ENCODE measurements at regions not wholly inside any gene's neighbourhood (a gene's known extent, or its start where the extent isn't known, plus 50 kb on each side); places are given as distances from the start of the nearest gene placed in this dataset.

DNA sequence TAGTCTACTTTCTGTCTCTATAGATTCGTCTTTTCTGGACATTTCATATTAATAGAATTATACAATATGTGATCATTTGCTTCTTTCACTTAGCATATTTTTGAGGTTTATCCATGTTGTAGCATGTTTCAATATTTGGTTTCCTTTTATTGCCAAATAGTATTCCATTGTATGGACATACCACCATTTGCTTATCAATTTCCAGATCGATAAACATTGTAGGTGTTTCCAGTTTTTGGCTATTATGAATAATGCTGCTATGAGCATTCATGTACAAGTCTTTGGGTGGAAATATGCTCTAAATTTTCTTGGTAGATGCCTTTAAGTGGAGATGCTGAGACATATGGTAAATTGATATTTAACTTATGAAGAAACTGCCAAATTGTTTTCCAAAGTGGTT is 114.1 kb downstream of the RND3 start:
- Histone ChIP-seq H3K9me3 (replicated peaks; ENCODE audit: control insufficient read depth, low read depth, low read length) (no peaks in the 10 kb centered on the region), H3K27ac (ENCODE audit: low read length) (no peak overlapping the region), H3K36me3 (ENCODE audit: control insufficient read depth, insufficient read depth, low read length) (no peaks in the 10 kb centered on the region), H3K27me3 (ENCODE audit: control insufficient read depth, insufficient read depth, low read length) (no peaks in the 10 kb centered on the region), H3K4me1 (ENCODE audit: control insufficient read depth, insufficient read depth, low read length) (peaks cover 4% of the 10 kb centered on the region), H3K4me3 (ENCODE audit: low read length) (no peak overlapping the region)
- no peak for DNase-seq
- no CpG with 5 or more reads among the region's 2 CpGs for WGBS (ENCODE audit: insufficient coverage)

DNA sequence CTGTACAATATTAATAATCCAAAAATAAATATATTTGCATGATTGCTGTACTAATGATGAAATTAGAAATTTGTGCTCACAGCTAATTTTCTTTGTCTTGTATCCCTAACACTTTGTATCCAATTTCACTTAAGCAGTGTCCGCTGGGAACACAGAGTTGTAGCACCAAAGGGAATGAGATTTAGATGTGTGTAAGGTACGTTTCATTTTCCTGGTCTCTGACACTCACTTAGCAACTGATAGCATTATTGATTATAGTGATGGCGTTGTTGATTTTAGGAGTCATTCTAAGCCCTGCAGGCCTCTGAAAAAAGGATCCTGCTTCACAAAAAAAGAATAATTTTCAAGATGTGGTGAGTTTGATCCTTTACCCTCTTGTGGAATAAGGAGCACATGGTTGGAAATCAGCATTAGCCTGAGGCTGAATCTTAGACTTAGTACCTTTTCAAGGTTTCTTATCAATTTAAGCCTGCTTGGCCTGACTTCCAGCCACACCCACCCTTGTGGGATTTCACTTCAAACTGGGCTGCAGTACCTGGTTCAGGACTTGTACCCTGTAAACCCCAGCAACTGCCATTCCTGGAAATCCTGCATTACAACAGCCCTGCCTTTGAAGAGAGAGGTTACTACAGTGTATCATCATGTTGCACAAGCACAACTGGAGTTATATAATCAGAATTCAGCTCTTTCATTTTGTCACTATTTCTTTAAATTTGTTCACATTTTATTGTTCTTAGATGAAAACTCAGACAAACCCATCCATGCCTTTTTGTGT is 116.2 kb downstream of the RND3 start:
- no peaks in the 10 kb centered on the region for H3K9me3 ChIP-seq (replicated peaks; ENCODE audit: control insufficient read depth, low read depth, low read length)
- no peaks in the 10 kb centered on the region for H3K4me1 ChIP-seq (ENCODE audit: control insufficient read depth, insufficient read depth, low read length)
- no peak overlapping the region for H3K27ac ChIP-seq (ENCODE audit: low read length)
- H3K36me3 ChIP-seq (ENCODE audit: control insufficient read depth, insufficient read depth, low read length): no peaks in the 10 kb centered on the region
- H3K4me3 ChIP-seq (ENCODE audit: low read length): no peak overlapping the region
- no peak for DNase-seq
- no peaks in the 10 kb centered on the region for H3K27me3 ChIP-seq (ENCODE audit: control insufficient read depth, insufficient read depth, low read length)
- WGBS (ENCODE audit: insufficient coverage): no CpG with 5 or more reads among the region's 3 CpGs

DNA sequence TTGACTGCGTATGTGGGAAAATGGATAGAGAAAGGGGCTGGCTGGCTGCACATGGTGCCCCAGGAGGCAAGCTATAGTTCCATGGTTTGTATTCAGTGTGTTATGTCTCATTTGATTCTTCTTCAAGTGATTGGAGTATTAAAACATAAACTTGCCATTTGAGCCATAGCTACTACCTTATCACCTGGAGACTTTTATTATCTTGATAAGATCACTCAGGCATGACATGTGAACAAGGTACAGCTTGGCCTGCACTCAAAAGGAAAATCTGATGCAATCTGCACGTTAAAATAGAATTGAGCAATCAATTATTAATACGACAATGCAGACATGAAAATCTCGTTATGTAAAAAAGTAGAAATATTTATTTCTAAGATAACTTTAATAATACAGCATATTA is 116.9 kb downstream of the RND3 start:
- H3K4me1 ChIP-seq (ENCODE audit: control insufficient read depth, insufficient read depth, low read length): no peaks in the 10 kb centered on the region
- no peak overlapping the region for H3K27ac ChIP-seq (ENCODE audit: low read length)
- WGBS (ENCODE audit: insufficient coverage): no CpG with 5 or more reads among the region's 4 CpGs
- H3K27me3 ChIP-seq (ENCODE audit: control insufficient read depth, insufficient read depth, low read length): no peaks in the 10 kb centered on the region
- DNase-seq: no peak
- H3K4me3 ChIP-seq (ENCODE audit: low read length): no peak overlapping the region
- no peaks in the 10 kb centered on the region for H3K9me3 ChIP-seq (replicated peaks; ENCODE audit: control insufficient read depth, low read depth, low read length)
- no peaks in the 10 kb centered on the region for H3K36me3 ChIP-seq (ENCODE audit: control insufficient read depth, insufficient read depth, low read length)

DNA sequence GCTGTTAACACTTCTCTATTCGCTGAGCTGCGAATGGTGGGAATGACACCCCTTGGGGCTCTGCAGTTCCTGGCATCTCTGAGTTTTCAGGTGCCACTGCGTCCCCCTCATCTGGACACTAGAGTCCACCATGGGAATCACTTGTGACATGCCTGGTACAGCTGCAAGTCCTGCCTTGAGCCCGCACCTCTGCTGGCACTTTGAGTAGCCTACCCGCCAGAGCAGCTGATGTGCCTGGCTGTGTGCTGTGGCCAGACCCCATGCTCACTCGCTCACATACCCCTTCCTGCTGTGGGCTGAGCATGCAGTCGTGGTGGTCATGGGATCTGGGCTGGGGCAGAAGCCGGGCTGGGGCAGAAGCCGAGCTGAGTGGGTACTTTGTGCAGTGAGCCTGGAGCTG is 117.6 kb downstream of the RND3 start:
- no peak for DNase-seq
- Histone ChIP-seq H3K4me1 (ENCODE audit: control insufficient read depth, insufficient read depth, low read length) (no peaks in the 10 kb centered on the region), H3K9me3 (replicated peaks; ENCODE audit: control insufficient read depth, low read depth, low read length) (no peaks in the 10 kb centered on the region), H3K27ac (ENCODE audit: low read length) (no peak overlapping the region), H3K36me3 (ENCODE audit: control insufficient read depth, insufficient read depth, low read length) (no peaks in the 10 kb centered on the region), H3K4me3 (ENCODE audit: low read length) (no peak overlapping the region), H3K27me3 (ENCODE audit: control insufficient read depth, insufficient read depth, low read length) (no peaks in the 10 kb centered on the region)
- WGBS (ENCODE audit: insufficient coverage): 97% methylated on average over 5 of the region's 9 CpGs

DNA sequence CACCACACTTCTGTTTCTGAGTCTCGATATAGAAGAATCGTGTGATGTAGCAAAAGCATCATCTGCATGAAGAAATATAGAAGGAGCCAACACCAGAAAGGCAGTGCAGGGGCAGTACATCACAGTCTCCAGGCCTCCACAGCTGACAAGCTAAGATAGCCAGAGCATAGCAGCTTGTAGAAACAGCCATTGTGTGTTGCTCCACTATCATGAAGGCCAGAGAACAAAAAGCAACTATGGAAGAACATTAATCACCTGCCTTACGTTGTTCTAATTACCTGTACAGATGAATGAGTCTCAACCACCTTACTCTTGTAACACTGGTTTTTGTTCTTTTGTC is 129.0 kb downstream of the RND3 start:
- DNase-seq: no peak
- H3K4me1 ChIP-seq (ENCODE audit: control insufficient read depth, insufficient read depth, low read length): no peaks in the 10 kb centered on the region
- H3K4me3 ChIP-seq (ENCODE audit: low read length): no peak overlapping the region
- H3K27ac ChIP-seq (ENCODE audit: low read length): no peak overlapping the region
- no peaks in the 10 kb centered on the region for H3K27me3 ChIP-seq (ENCODE audit: control insufficient read depth, insufficient read depth, low read length)
- 93% methylated on average over 3 of the region's 3 CpGs for WGBS (ENCODE audit: insufficient coverage)
- no peaks in the 10 kb centered on the region for H3K9me3 ChIP-seq (replicated peaks; ENCODE audit: control insufficient read depth, low read depth, low read length)
- H3K36me3 ChIP-seq (ENCODE audit: control insufficient read depth, insufficient read depth, low read length): no peaks in the 10 kb centered on the region

DNA sequence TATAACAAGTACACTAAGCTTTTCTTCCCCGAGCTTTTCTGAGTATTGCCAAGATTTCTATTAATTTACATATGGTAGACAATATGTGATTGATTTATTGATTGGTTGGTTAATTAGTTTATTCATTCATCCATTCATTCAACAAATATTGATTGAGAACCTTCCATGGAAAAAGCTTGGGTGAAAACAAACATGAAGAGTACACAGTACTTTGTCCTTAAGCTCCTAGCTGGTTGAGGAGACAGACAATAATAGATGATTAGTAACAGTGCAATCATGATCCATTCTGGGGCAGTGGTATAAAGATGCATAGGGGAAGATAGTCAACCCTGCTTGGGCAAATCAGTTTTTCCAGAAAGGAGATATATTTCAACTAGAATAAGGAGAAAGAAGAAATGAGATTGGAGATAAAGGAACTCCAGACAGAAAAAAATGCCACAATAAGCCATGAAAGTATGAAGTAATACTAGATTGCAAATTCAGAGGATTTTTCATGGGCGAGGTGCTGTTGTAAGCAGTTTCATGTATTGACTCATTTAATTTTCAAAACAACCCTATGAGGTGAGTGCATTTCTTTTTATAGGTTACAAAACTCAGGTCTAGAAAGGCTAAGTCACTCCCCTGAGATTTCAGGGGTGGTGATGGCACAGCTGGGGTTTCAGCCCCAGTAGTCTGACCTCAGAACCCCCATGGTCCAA is 129.5 kb downstream of the RND3 start:
- H3K4me1 ChIP-seq (ENCODE audit: control insufficient read depth, insufficient read depth, low read length): no peaks in the 10 kb centered on the region
- H3K36me3 ChIP-seq (ENCODE audit: control insufficient read depth, insufficient read depth, low read length): no peaks in the 10 kb centered on the region
- WGBS (ENCODE audit: insufficient coverage): no CpG with 5 or more reads among the region's 2 CpGs
- DNase-seq: no peak
- no peaks in the 10 kb centered on the region for H3K27me3 ChIP-seq (ENCODE audit: control insufficient read depth, insufficient read depth, low read length)
- H3K27ac ChIP-seq (ENCODE audit: low read length): no peak overlapping the region
- H3K4me3 ChIP-seq (ENCODE audit: low read length): no peak overlapping the region
- no peaks in the 10 kb centered on the region for H3K9me3 ChIP-seq (replicated peaks; ENCODE audit: control insufficient read depth, low read depth, low read length)

DNA sequence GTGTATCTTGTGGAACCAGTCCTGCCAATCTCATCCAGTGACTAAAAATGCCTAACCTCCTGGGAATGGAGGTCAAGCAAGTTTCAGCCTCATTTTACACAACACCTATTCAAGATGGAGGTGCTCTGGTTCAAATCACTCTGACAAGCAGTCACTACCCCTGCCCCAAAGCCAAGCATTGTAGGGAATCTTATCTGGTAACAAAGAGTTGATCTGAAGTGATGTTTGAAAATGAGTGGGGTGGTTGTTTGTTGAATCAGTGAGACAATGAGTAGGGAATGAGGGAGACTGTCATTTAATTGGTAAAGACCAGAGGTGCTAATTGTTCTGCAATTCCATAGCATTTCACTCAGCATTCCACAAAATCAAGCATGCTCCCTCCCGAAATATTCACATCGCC is 132.0 kb downstream of the RND3 start:
- no peaks in the 10 kb centered on the region for H3K27me3 ChIP-seq (ENCODE audit: control insufficient read depth, insufficient read depth, low read length)
- H3K36me3 ChIP-seq (ENCODE audit: control insufficient read depth, insufficient read depth, low read length): no peaks in the 10 kb centered on the region
- no peaks in the 10 kb centered on the region for H3K9me3 ChIP-seq (replicated peaks; ENCODE audit: control insufficient read depth, low read depth, low read length)
- 100% methylated on average over 2 of the region's 2 CpGs for WGBS (ENCODE audit: insufficient coverage)
- no peak overlapping the region for H3K27ac ChIP-seq (ENCODE audit: low read length)
- H3K4me3 ChIP-seq (ENCODE audit: low read length): no peak overlapping the region
- H3K4me1 ChIP-seq (ENCODE audit: control insufficient read depth, insufficient read depth, low read length): no peaks in the 10 kb centered on the region
- DNase-seq: no peak

DNA sequence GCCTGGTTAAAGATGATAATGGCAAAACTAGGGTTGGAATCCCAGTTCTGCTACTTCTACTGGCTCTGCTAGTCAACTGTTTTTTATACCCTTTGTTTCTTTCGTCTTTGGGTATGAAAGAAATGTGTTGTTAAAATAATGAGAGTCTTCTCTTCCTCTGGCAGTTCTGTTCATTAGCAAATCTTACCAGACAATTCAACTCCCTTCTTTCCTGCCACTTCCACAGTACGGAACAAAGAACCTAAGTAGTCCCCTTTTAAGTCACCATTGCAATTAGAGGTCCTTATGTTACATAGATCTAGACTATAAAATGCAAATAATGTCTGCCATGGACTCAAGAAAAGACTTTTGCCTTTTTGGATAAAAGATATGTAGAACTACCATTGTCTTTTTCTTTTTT is 134.1 kb downstream of the RND3 start:
- no CpG with 5 or more reads among the region's 2 CpGs for WGBS (ENCODE audit: insufficient coverage)

DNA sequence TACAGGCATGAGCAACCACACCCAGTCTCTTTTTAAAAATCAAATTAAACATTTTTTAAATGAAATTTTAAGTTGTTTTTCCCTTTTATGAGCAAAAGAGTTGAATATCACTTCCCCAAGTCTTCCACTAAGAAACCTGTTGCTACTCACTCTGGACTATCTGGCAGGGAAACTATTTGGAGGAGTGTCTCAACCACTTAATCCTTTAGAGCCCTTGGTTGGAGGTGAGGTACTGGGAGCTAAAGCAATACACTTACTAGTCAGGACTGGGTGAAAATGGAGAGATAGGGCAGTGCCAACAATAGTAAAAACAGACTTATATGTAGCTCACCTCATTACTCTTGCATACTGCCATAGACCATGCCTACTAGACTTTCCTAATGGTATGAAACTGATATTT is 135.5 kb downstream of the RND3 start:
- Histone ChIP-seq H3K27me3 (ENCODE audit: control insufficient read depth, insufficient read depth, low read length) (no peaks in the 10 kb centered on the region), H3K4me1 (ENCODE audit: control insufficient read depth, insufficient read depth, low read length) (no peaks in the 10 kb centered on the region), H3K27ac (ENCODE audit: low read length) (no peak overlapping the region), H3K4me3 (ENCODE audit: low read length) (no peak overlapping the region), H3K9me3 (replicated peaks; ENCODE audit: control insufficient read depth, low read depth, low read length) (no peaks in the 10 kb centered on the region), H3K36me3 (ENCODE audit: control insufficient read depth, insufficient read depth, low read length) (no peaks in the 10 kb centered on the region)
- peak; percentile 69 for DNase-seq

More for the DNA sequence above, 134.1 kb downstream of the RND3 start:
- Histone ChIP-seq H3K27ac (ENCODE audit: low read length) (no peak overlapping the region), H3K9me3 (replicated peaks; ENCODE audit: control insufficient read depth, low read depth, low read length) (no peaks in the 10 kb centered on the region), H3K36me3 (ENCODE audit: control insufficient read depth, insufficient read depth, low read length) (no peaks in the 10 kb centered on the region), H3K27me3 (ENCODE audit: control insufficient read depth, insufficient read depth, low read length) (no peaks in the 10 kb centered on the region), H3K4me1 (ENCODE audit: control insufficient read depth, insufficient read depth, low read length) (no peaks in the 10 kb centered on the region), H3K4me3 (ENCODE audit: low read length) (no peak overlapping the region)
- no peak for DNase-seq

DNA sequence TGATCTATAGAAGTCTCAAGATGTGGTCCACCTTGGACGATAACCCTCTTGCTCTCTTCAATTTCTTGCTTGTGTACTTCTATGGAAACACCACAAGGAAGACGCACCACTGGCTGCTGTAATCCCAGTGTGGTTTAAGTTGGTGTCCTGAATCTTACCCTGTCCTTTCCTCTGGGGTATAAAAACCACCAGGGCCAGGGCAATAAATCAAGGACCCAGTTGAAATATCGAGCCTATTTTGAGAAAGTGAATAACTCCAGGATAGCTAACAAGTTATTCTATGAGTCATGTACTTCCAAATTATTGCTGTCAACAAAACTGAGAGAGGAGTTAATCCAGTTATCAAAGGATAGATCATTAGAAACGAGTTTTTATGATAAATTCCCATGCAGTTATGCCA is 137.0 kb downstream of the RND3 start:
- WGBS (ENCODE audit: insufficient coverage): no CpG with 5 or more reads among the region's 4 CpGs
- no peak overlapping the region for H3K27ac ChIP-seq (ENCODE audit: low read length)
- no peak for DNase-seq
- H3K36me3 ChIP-seq (ENCODE audit: control insufficient read depth, insufficient read depth, low read length): no peaks in the 10 kb centered on the region
- no peaks in the 10 kb centered on the region for H3K9me3 ChIP-seq (replicated peaks; ENCODE audit: control insufficient read depth, low read depth, low read length)
- no peak overlapping the region for H3K4me3 ChIP-seq (ENCODE audit: low read length)
- H3K27me3 ChIP-seq (ENCODE audit: control insufficient read depth, insufficient read depth, low read length): no peaks in the 10 kb centered on the region
- H3K4me1 ChIP-seq (ENCODE audit: control insufficient read depth, insufficient read depth, low read length): no peaks in the 10 kb centered on the region
